ENCODE measurements at regions not wholly inside any gene's neighbourhood (a gene's known extent, or its start where the extent isn't known, plus 50 kb on each side); places are given as distances from the start of the nearest gene placed in this dataset.

DNA sequence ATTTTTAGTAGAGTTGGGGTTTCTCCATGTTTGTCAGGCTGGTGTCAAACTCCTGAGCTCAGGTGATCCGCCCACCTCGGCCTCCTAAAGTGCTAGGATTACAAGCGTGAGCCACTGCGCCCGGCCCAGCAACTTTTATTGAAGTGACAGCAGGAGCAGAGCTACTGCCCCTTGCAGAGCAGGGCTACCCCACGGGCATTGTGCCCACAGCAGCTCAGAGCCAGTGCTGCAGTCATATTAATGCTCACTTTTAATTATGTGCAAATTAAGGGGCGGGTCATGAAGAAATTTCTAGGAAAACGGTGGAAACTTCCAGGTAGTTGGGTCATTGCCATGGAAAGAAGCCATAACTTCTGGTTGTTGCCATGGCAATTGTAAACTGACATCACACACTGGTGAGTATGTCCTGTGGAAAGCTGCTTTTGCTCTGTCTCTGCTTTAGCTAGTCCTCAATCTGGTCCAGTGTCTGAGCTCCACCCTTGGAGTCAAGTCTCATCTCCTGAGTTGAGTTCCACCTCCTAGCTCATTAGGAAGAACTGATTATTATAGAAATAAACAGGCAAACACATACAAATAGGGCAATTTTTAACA, 127.3 kb upstream of the ADGRL4 start:
- TF ChIP-seq CREB1 (IDR thresholded peaks at IDR 0.05) (no peak), CREB1 (CRISPR knock-in tag; IDR thresholded peaks at IDR 0.05) (no peak), HDAC2 (CRISPR knock-in tag; IDR thresholded peaks at IDR 0.05) (no peak), NFE2L2 (IDR thresholded peaks at IDR 0.05; ENCODE audit: low read length) (no peak), MAFG (CRISPR knock-in tag; IDR thresholded peaks at IDR 0.05) (no peak), NCOR1 (IDR thresholded peaks at IDR 0.05; ENCODE audit: borderline replicate concordance, low read length) (no peak), ZNF274 (CRISPR knock-in tag; IDR thresholded peaks at IDR 0.05) (no peak), GABPA (IDR thresholded peaks at IDR 0.05; ENCODE audit: low read depth, low read length) (no peak), GABPA (CRISPR knock-in tag; IDR thresholded peaks at IDR 0.05; ENCODE audit: low read depth) (no peak), CEBPB (IDR thresholded peaks at IDR 0.05; ENCODE audit: borderline replicate concordance, low read depth, low read length) (no peak), ARNT (IDR thresholded peaks at IDR 0.05) (no peak), POLR2A (IDR thresholded peaks at IDR 0.05; ENCODE audit: insufficient read depth in 1 of 2, low read depth in 2 of 2, low read length in 2 of 2) (no peak)
- TF ChIP-seq, protein P1, sequence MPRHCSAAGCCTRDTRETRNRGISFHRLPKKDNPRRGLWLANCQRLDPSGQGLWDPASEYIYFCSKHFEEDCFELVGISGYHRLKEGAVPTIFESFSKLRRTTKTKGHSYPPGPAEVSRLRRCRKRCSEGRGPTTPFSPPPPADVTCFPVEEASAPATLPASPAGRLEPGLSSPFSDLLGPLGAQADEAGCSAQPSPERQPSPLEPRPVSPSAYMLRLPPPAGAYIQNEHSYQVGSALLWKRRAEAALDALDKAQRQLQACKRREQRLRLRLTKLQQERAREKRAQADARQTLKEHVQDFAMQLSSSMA (CRISPR knock-in tag; IDR thresholded peaks at IDR 0.05): no peak
- TF ChIP-seq, protein P2, sequence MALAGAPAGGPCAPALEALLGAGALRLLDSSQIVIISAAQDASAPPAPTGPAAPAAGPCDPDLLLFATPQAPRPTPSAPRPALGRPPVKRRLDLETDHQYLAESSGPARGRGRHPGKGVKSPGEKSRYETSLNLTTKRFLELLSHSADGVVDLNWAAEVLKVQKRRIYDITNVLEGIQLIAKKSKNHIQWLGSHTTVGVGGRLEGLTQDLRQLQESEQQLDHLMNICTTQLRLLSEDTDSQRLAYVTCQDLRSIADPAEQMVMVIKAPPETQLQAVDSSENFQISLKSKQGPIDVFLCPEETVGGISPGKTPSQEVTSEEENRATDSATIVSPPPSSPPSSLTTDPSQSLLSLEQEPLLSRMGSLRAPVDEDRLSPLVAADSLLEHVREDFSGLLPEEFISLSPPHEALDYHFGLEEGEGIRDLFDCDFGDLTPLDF (CRISPR knock-in tag; IDR thresholded peaks at IDR 0.05): no peak

Measured in HepG2 (cell line).